OCI-M2 (cell line): ENCODE measurements at regions not wholly inside any gene's neighbourhood (a gene's known extent, or its start where the extent isn't known, plus 50 kb on each side); places are given as distances from the start of the nearest gene placed in this dataset.
"Not testable (repeated sequence)": the region's sequence is repeated elsewhere in the genome, so short reads cannot be mapped to it uniquely, and the experiment has no call there.

ENCODE experiments used
- DNase-seq: peaks from one replicate; lab custom pipeline; 2025; ENCODE audit not compliant: unreplicated experiment; lab: John Stamatoyannopoulos, UW

GRCh38 chr5:127133071-127133470 lies 59.8 kb upstream of the C5orf63 start:
- no peak for DNase-seq

GRCh38 chr5:127136908-127137307 lies 63.6 kb upstream of the C5orf63 start:
- no peak for DNase-seq

- DNase-seq, result no peak
Observed at GRCh38 chr5:127143722-127144121, 70.4 kb upstream of the C5orf63 start.

- no peak for DNase-seq
Observed at GRCh38 chr5:127153031-127153430, 79.7 kb upstream of the C5orf63 start.

GRCh38 chr5:127153521-127153920 lies 80.2 kb upstream of the C5orf63 start:
- DNase-seq, result no peak

- no peak for DNase-seq
Observed at GRCh38 chr5:127163750-127164149, 90.4 kb upstream of the C5orf63 start.

GRCh38 chr5:127170918-127171600 lies 97.8 kb upstream of the C5orf63 start:
- DNase-seq, result no peak

- no peak for DNase-seq
Observed at GRCh38 chr5:127176769-127177168, 103.5 kb upstream of the C5orf63 start.

GRCh38 chr5:127182631-127183030 lies 108.0 kb upstream of the MEGF10 start:
- not testable (repeated sequence) for DNase-seq

- no peak for DNase-seq
Observed at GRCh38 chr5:127183332-127183731, 107.3 kb upstream of the MEGF10 start.

- DNase-seq, result no peak
Observed at GRCh38 chr5:127184851-127185250, 105.7 kb upstream of the MEGF10 start.

- DNase-seq, result no peak
Observed at GRCh38 chr5:127186657-127187056, 103.9 kb upstream of the MEGF10 start.

- DNase-seq, result no peak
Observed at GRCh38 chr5:127187706-127188105, 102.9 kb upstream of the MEGF10 start.

GRCh38 chr5:127192150-127192549 lies 98.4 kb upstream of the MEGF10 start:
- DNase-seq, result no peak

- no peak for DNase-seq
Observed at GRCh38 chr5:127192836-127193338, 97.7 kb upstream of the MEGF10 start.

- no peak for DNase-seq
Observed at GRCh38 chr5:127196042-127196441, 94.6 kb upstream of the MEGF10 start.

- DNase-seq, result not testable (repeated sequence)
Observed at GRCh38 chr5:127197402-127198167, 93.0 kb upstream of the MEGF10 start.

- DNase-seq, result not testable (repeated sequence)
Observed at GRCh38 chr5:127202738-127203137, 87.9 kb upstream of the MEGF10 start.

GRCh38 chr5:127203818-127204217 lies 86.8 kb upstream of the MEGF10 start:
- DNase-seq, result no peak

GRCh38 chr5:127205147-127205546 lies 85.4 kb upstream of the MEGF10 start:
- DNase-seq, result no peak

- no peak for DNase-seq
Observed at GRCh38 chr5:127206320-127207113, 84.1 kb upstream of the MEGF10 start.

GRCh38 chr5:127210042-127210441 lies 80.6 kb upstream of the MEGF10 start:
- no peak for DNase-seq
